Hepatocyte (in vitro differentiated cells): ENCODE measurements at regions not wholly inside any gene's neighbourhood (a gene's known extent, or its start where the extent isn't known, plus 50 kb on each side); places are given as distances from the start of the nearest gene placed in this dataset.

ENCODE experiments used
- CTCF ChIP-seq: fragments of 200-600 bp; sonication (generic); IDR thresholded peaks from 2 replicates; pipeline ENCODE4 v1.5.1; 2016; ENCODE audit warnings: antibody characterized with exemption, mild to moderate bottlenecking; ENCODE audit not compliant: poor library complexity
- EZH2 ChIP-seq: fragments of 200-600 bp; sonication (generic); IDR thresholded peaks from 2 replicates; pipeline ENCODE4 v1.6.1; 2016; ENCODE audit warnings: antibody characterized with exemption, mild to moderate bottlenecking, borderline replicate concordance
- EZH2phosphoT487 ChIP-seq: fragments of 200-600 bp; sonication (generic); IDR thresholded peaks from one replicate; pipeline ENCODE4 v1.6.1; 2018; ENCODE audit warnings: antibody characterized with exemption, mild to moderate bottlenecking, low read depth, moderate library complexity; ENCODE audit not compliant: unreplicated experiment, severe bottlenecking

- no peak for TF ChIP-seq CTCF
- no peak for TF ChIP-seq EZH2
- TF ChIP-seq EZH2phosphoT487 = no peak
Observed at GRCh38 chr6:4327841-4328240, 192.5 kb upstream of the ECI2 start.
